Esophagus muscularis mucosa (tissue), 4 donors: ENCODE measurements at regions not wholly inside any gene's neighbourhood (a gene's known extent, or its start where the extent isn't known, plus 50 kb on each side); places are given as distances from the start of the nearest gene placed in this dataset.

Experiments
- EP300 ChIP-seq: sonication (generic); formaldehyde crosslinking; IDR thresholded peaks from one replicate; pipeline ENCODE4 v1.6.1; 2017; ENCODE audit warnings: antibody characterized with exemption
- POLR2A ChIP-seq: fragments of 450-650 bp; IDR thresholded peaks from one replicate; pipeline ENCODE4 v1.6.1; 2017; ENCODE audit warnings: antibody characterized with exemption, moderate library complexity, mild to moderate bottlenecking, low read depth
- POLR2AphosphoS5 ChIP-seq, 2 donors: sonication (generic); formaldehyde crosslinking; IDR thresholded peaks; one replicate each; pipeline ENCODE4 v1.6.1; 2017; ENCODE audit warnings: antibody characterized with exemption in 2 of 2
- TF ChIP-seq, protein P1 (sequence below), 3 experiments: fragments of 200-600 bp in 2 of 3; fragments of 450-650 bp in 1 of 3; sonication (generic) in 2 of 3; IDR thresholded peaks; one replicate each; pipeline ENCODE4 v1.5.1; 2017 to 2019; ENCODE audit warnings: antibody characterized with exemption in 3 of 3, mild to moderate bottlenecking in 2 of 3, moderate library complexity in 1 of 3

DNA sequence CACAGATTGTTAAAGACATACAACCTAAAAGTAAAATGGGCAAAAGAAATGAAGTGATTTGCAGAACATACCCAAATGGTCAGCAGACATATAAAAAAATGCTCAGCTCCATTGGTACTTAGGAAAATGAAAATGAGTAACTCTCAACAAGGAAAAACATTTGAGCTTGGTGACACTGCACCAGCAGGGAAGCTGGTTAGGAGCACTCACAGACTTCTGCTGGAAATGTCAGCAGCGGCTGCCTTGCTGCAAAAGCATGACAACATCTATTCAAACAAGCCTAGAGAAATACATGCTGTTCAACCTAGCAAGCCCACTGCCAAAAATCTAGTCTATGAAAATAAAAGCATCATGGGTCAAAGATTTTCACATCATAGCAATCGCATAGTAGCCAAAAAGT is 99.0 kb upstream of the FOXQ1 start:
- TF ChIP-seq, protein P1, sequence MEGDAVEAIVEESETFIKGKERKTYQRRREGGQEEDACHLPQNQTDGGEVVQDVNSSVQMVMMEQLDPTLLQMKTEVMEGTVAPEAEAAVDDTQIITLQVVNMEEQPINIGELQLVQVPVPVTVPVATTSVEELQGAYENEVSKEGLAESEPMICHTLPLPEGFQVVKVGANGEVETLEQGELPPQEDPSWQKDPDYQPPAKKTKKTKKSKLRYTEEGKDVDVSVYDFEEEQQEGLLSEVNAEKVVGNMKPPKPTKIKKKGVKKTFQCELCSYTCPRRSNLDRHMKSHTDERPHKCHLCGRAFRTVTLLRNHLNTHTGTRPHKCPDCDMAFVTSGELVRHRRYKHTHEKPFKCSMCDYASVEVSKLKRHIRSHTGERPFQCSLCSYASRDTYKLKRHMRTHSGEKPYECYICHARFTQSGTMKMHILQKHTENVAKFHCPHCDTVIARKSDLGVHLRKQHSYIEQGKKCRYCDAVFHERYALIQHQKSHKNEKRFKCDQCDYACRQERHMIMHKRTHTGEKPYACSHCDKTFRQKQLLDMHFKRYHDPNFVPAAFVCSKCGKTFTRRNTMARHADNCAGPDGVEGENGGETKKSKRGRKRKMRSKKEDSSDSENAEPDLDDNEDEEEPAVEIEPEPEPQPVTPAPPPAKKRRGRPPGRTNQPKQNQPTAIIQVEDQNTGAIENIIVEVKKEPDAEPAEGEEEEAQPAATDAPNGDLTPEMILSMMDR (IDR thresholded peaks at IDR 0.05), result no peak
- TF ChIP-seq POLR2A (no peak), POLR2AphosphoS5 (IDR thresholded peaks at IDR 0.05) (no peak), EP300 (no peak)
